A673 (cell line): ENCODE measurements at regions not wholly inside any gene's neighbourhood (a gene's known extent, or its start where the extent isn't known, plus 50 kb on each side); places are given as distances from the start of the nearest gene placed in this dataset.

Experiments
- BruUV-seq: library from RNA; stranded (reverse); fragments of 400-500 nt; replicated peaks from 2 replicates; lab custom pipeline; 2021; lab: Mats Ljungman, UMichigan
- CTCF ChIA-PET: fragments of 300-600 bp; sonication (Branson Sonifier 250); formaldehyde crosslinking; loops from one replicate; lab custom pipeline; 2022; ENCODE audit warnings: antibody characterized with exemption; lab: Charles Lee
- POLR2A ChIA-PET: fragments of 300-600 bp; sonication (Branson Sonifier 250); formaldehyde crosslinking; loops from one replicate; lab custom pipeline; 2022; ENCODE audit warnings: antibody characterized with exemption; ENCODE audit not compliant: low non-redundant PET; lab: Charles Lee
- DNase-seq: peaks from one replicate; pipeline ENCODE4 v3.0.0-alpha.2; 2015; ENCODE audit warnings: low spot score
- H3K27ac ChIP-seq: fragments of 200-600 bp; sonication (generic); 2 replicates; pipeline ENCODE4 v1.5.1; 2016; ENCODE audit warnings: mixed run types, low read depth, mild to moderate bottlenecking, mixed read lengths, antibody characterized with exemption, low read length; ENCODE audit not compliant: poor library complexity, severe bottlenecking
- H3K27me3 ChIP-seq: fragments of 200-600 bp; sonication (generic); replicated peaks from 2 replicates; pipeline ENCODE4 v1.6.1; 2017; ENCODE audit warnings: mixed run types, low read depth, mild to moderate bottlenecking, mixed read lengths, antibody characterized with exemption, low read length; ENCODE audit not compliant: insufficient read depth, poor library complexity
- H3K36me3 ChIP-seq: fragments of 200-600 bp; sonication (generic); 2 replicates; pipeline ENCODE4 v1.6.1; 2016; ENCODE audit warnings: mixed run types, mild to moderate bottlenecking, mixed read lengths, antibody characterized with exemption, low read length; ENCODE audit not compliant: insufficient read depth, poor library complexity, severe bottlenecking
- H3K4me1 ChIP-seq: fragments of 200-600 bp; sonication (generic); 2 replicates; pipeline ENCODE4 v1.6.1; 2017; ENCODE audit warnings: mixed run types, mild to moderate bottlenecking, mixed read lengths, antibody characterized with exemption, low read length; ENCODE audit not compliant: insufficient read depth, poor library complexity, severe bottlenecking
- H3K4me3 ChIP-seq: fragments of 200-600 bp; sonication (generic); 2 replicates; pipeline ENCODE4 v1.5.1; 2016; ENCODE audit warnings: low read depth, mixed run types, mild to moderate bottlenecking, mixed read lengths, low read length; ENCODE audit not compliant: poor library complexity, severe bottlenecking
- H3K9me3 ChIP-seq: fragments of 200-600 bp; sonication (generic); 2 replicates; pipeline ENCODE4 v1.6.1; 2016; ENCODE audit warnings: mixed run types, low read depth, mild to moderate bottlenecking, mixed read lengths, antibody characterized with exemption, low read length; ENCODE audit not compliant: poor library complexity, severe bottlenecking
- EZH2 ChIP-seq: fragments of 200-600 bp; sonication (generic); IDR thresholded peaks from 2 replicates; pipeline ENCODE4 v1.6.1; 2017; ENCODE audit warnings: borderline replicate concordance, low read depth, mild to moderate bottlenecking, mixed read lengths, antibody characterized with exemption, low read length; ENCODE audit not compliant: poor library complexity, severe bottlenecking
- intact Hi-C: fragments of 100-400 bp; cut with micrococcal nuclease; formaldehyde crosslinking; loops from one replicate; pipeline ENCODE4 v1.10.0; 2022; ENCODE audit not compliant: unreplicated experiment
- TF ChIP-seq, protein P1 (sequence below): fragments of 300-800, 200-600 bp; sonication (generic); conservative IDR thresholded peaks from 2 replicates; pipeline ENCODE4 v1.5.1; 2017; ENCODE audit warnings: low read depth, mild to moderate bottlenecking, antibody characterized with exemption, low read length, moderate library complexity, mixed read lengths

DNA sequence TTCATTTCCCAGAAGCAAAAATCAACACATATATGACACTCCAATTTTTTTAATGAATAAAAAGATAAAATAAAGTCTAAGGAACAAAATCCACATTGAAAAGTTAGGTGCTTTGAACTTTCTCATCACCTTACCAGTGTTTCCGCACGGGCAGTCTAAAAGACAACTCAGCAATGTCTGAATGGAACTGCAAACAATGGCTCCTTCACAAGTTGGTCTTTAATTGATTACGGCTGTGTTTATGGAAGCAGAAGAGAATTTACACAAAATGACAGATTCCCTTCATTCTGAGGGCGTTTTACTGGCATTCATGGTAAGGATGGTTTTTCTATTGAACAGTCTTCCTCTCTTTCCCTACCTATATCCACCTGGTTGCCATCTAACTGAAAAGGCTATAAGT, 65.0 kb upstream of the RNPC3 start:
- no peak overlapping the region for H3K4me3 ChIP-seq
- H3K27me3 ChIP-seq: no peaks in the 10 kb centered on the region
- intact Hi-C loops: loop anchor here (10.0 kb wide), 1 partner anchor 476 kb away; no protein-coding TSS in a partner anchor
- H3K27ac ChIP-seq: no peak overlapping the region
- DNase-seq: no peak
- BruUV-seq: no TSS peak
- ChIA-PET CTCF (interaction anchor here (1.2 to 1.5 kb wide), 2 partner anchors 354 to 490 kb away, joined by 3 to 25 read pairs; no protein-coding TSS in a partner anchor), POLR2A (no interaction called here)
- H3K4me1 ChIP-seq: no peaks in the 10 kb centered on the region
- TF ChIP-seq, protein P1, sequence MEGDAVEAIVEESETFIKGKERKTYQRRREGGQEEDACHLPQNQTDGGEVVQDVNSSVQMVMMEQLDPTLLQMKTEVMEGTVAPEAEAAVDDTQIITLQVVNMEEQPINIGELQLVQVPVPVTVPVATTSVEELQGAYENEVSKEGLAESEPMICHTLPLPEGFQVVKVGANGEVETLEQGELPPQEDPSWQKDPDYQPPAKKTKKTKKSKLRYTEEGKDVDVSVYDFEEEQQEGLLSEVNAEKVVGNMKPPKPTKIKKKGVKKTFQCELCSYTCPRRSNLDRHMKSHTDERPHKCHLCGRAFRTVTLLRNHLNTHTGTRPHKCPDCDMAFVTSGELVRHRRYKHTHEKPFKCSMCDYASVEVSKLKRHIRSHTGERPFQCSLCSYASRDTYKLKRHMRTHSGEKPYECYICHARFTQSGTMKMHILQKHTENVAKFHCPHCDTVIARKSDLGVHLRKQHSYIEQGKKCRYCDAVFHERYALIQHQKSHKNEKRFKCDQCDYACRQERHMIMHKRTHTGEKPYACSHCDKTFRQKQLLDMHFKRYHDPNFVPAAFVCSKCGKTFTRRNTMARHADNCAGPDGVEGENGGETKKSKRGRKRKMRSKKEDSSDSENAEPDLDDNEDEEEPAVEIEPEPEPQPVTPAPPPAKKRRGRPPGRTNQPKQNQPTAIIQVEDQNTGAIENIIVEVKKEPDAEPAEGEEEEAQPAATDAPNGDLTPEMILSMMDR: no peak
- TF ChIP-seq EZH2: no peak
- no peaks in the 10 kb centered on the region for H3K9me3 ChIP-seq
- no peaks in the 10 kb centered on the region for H3K36me3 ChIP-seq

DNA sequence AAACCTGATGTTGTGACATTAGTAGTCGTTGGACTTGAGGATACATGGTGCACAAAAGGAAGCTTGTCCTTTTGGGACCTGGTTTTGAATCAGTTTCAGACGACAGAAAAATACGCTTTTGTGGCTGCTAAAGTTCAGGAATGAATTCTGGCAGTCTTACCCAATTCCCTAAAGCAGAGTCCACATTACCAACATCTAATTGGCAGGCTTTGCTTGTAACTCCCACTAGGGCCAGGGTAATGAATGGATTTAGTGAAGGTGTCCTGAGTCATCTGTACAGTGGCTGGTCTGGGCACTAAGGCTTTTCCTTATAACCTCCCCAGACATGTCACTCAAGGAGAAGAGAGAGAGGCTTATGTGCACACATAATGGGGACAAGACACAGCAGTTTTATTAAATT, 66.2 kb upstream of the RNPC3 start:
- no peak for DNase-seq
- ChIA-PET POLR2A (no interaction called here), CTCF (no interaction called here)
- no peak overlapping the region for H3K4me3 ChIP-seq
- TF ChIP-seq, protein P1: no peak
- TF ChIP-seq EZH2: no peak
- H3K9me3 ChIP-seq: no peaks in the 10 kb centered on the region
- no peaks in the 10 kb centered on the region for H3K27me3 ChIP-seq
- no TSS peak for BruUV-seq
- no peaks in the 10 kb centered on the region for H3K36me3 ChIP-seq
- H3K4me1 ChIP-seq: no peaks in the 10 kb centered on the region
- H3K27ac ChIP-seq: no peak overlapping the region
- intact Hi-C loops: no loop called here

DNA sequence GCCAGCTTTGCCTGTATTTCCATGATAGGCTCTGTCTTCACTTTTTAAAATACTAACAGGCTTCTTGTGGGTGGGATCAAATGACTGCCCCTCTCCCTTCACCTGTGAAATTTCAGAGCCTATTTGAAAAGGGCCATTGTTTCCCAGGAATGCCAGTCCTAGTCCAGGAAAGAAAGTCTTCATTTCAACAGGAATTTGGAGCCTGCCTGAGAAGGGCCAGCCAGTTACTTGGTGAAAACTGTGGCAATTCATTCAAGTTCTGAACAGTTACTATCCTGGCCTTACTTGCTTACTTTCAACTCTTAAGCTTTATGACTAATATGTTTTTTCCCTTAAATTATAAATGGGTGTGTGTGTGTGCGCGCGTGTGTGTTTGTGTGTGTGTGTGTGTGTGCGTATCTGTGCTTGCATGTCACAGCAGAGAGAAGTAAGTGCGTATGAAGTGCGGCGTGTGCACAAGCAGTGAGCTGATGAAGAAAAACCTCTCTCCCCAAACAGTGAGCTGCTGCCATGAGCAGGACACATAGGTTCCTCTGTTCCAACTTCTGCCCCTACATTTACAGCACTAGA, 67.5 kb upstream of the RNPC3 start:
- Histone ChIP-seq H3K4me1 (no peaks in the 10 kb centered on the region), H3K36me3 (no peaks in the 10 kb centered on the region), H3K4me3 (no peak overlapping the region), H3K9me3 (no peaks in the 10 kb centered on the region), H3K27ac (no peak overlapping the region), H3K27me3 (no peaks in the 10 kb centered on the region)
- DNase-seq: no peak
- intact Hi-C loops: no loop called here
- POLR2A ChIA-PET: no interaction called here
- CTCF ChIA-PET: no interaction called here
- no TSS peak for BruUV-seq
- TF ChIP-seq EZH2: no peak
- TF ChIP-seq, protein P1: no peak
